Breast epithelium (tissue), 3 donors: ENCODE measurements at regions not wholly inside any gene's neighbourhood (a gene's known extent, or its start where the extent isn't known, plus 50 kb on each side); places are given as distances from the start of the nearest gene placed in this dataset.

Experiments used
- CTCF ChIP-seq, 3 donors: fragments of 450-650 bp; IDR thresholded peaks; one replicate each; pipeline ENCODE4 v1.5.1; 2016 to 2017; ENCODE audit warnings: antibody characterized with exemption in 3 of 3, mild to moderate bottlenecking in 3 of 3, moderate library complexity in 3 of 3
- POLR2A ChIP-seq: fragments of 450-650 bp; IDR thresholded peaks from one replicate; pipeline ENCODE4 v1.6.1; 2016; ENCODE audit warnings: antibody characterized with exemption, mild to moderate bottlenecking, moderate library complexity
- POLR2AphosphoS5 ChIP-seq, 3 donors: sonication (generic); formaldehyde crosslinking; IDR thresholded peaks; one replicate each; pipeline ENCODE4 v1.6.1; 2017; ENCODE audit warnings: antibody characterized with exemption in 3 of 3

- no peak for TF ChIP-seq CTCF (IDR thresholded peaks at IDR 0.05)
- no peak for TF ChIP-seq POLR2A
- TF ChIP-seq POLR2AphosphoS5 (IDR thresholded peaks at IDR 0.05): no peak
Observed at GRCh38 chr13:73576291-73576690, 517.5 kb downstream of the KLF5 start.
